SH-SY5Y (cell line): ENCODE measurements at regions not wholly inside any gene's neighbourhood (a gene's known extent, or its start where the extent isn't known, plus 50 kb on each side); places are given as distances from the start of the nearest gene placed in this dataset.

ENCODE experiments used
- GATA2 ChIP-seq: IDR thresholded peaks from 2 replicates; pipeline ENCODE4 v1.6.1; 2011; ENCODE audit warnings: mild to moderate bottlenecking, low read depth, low read length
- GATA3 ChIP-seq: IDR thresholded peaks from 2 replicates; pipeline ENCODE4 v1.6.1; 2011; ENCODE audit warnings: low read depth, mild to moderate bottlenecking, low read length, moderate library complexity

GRCh38 chr10:128716181-128716580 is 590.0 kb upstream of the MKI67 start:
- TF ChIP-seq GATA2 (no peak), GATA3 (no peak)
